ENCODE measurements at regions not wholly inside any gene's neighbourhood (a gene's known extent, or its start where the extent isn't known, plus 50 kb on each side); places are given as distances from the start of the nearest gene placed in this dataset.
"Not testable (repeated sequence)": the region's sequence is repeated elsewhere in the genome, so short reads cannot be mapped to it uniquely, and the experiment has no call there.

GRCh38 chr2:64797881-64798575, 144.3 kb upstream of the SERTAD2 start:
- peak; percentile 24 for DNase-seq

DNA sequence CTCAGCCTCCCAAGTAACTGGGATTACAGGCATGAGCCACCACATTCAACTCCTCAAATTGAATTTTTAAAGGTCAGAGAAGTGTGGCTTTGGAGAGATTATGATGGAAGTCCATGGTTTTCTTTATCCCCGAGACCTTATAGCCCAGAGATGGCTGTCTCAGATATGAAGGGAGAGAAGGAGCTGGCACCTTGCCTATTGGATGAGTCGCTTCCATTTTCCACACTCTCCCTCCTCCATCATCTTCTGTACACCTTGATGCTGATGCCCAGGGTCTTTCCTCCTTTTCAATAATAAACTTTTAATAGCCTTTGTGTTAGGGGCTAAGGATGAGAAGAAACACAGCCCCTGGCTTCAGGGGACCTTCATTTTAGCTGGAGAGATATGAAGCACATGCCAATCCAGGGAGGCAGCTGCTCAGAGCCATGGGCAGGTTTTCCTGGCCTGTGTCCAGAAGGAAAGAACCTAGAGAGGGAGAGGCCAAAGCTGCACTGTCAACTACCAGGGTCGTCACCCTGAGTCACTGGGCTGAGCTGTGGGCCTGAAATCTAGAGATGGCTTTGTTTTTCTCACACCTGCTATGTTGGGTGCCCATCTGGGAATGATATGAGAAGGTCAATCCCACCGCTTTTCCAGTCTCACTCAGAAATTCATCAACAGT, 146.0 kb upstream of the SERTAD2 start:
- DNase-seq = no peak

DNA sequence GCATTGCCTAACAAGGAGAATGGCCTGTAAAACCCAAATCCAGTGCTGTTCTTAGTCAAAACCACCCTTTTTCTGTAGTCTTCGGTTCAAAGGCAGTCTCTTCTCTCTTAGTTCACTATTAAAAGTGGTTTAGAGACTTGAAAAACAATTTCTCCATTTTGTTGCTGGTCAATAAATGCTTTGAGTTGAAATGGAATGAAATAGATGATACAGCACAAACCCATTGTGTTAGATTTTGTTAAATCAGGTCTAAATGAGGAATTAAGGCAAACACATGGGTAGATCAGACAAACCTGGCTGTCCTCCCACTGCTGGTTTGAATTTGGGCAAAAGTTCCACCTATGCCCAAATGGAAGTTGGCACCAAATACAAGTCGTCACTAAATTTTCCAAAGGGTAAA, 150.1 kb upstream of the SERTAD2 start:
- no peak for DNase-seq

GRCh38 chr2:64804651-64805050, 150.9 kb upstream of the SERTAD2 start:
- no peak for DNase-seq

- DNase-seq = no peak
These were observed 153.7 kb upstream of the SERTAD2 start for GRCh38 chr2:64807417-64807816.

GRCh38 chr2:64808092-64808491, 154.4 kb upstream of the SERTAD2 start:
- no peak for DNase-seq

GRCh38 chr2:64808754-64809153, 155.0 kb upstream of the SERTAD2 start:
- DNase-seq = no peak

DNA sequence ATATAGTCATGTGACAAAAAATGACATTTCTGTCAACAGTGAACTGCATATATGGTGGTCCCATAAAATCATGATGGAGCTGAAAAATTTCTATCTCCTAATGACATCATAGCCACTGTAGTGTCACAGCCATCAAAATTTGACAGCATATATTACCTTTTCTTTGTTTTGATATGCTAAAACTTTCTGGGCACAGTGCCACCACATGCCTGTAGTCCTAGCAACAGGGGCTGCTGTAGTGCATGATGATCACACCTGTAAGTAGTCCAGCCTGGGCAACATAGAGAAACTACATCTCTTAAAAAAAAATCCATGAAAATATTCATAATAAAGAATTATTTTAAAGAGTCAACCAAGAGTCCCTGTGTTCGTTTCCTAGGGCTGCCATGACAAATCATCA, 155.5 kb upstream of the SERTAD2 start:
- no peak for DNase-seq

GRCh38 chr2:64812285-64812684, 158.6 kb upstream of the SERTAD2 start:
- DNase-seq = no peak

GRCh38 chr2:64814007-64814406, 160.3 kb upstream of the SERTAD2 start:
- no peak for DNase-seq

- DNase-seq = not testable (repeated sequence)
These were observed 162.8 kb upstream of the SERTAD2 start for GRCh38 chr2:64816526-64816925.

DNA sequence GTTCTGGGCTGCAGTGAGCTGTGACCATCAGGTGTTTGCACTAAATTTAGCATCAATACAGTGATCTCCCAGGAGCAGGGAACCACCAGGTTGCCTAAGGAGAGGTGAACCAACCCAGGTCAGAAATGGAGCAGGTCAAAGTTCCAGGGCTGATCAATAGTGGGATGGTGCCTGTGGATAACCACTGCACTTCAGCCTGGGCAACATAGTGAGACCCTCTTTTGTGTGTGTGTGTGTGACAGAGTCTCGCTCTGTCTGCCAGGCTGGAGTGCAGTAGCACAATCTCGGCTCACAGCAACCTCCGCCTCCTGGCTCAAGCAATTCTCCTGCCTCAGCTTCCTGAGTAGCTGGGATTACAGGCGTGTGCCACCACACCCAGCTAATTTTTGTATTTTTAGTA, 163.7 kb upstream of the SERTAD2 start:
- DNase-seq = no peak

- no peak for DNase-seq
These were observed 164.9 kb upstream of the SERTAD2 start for GRCh38 chr2:64818664-64819060.

DNA sequence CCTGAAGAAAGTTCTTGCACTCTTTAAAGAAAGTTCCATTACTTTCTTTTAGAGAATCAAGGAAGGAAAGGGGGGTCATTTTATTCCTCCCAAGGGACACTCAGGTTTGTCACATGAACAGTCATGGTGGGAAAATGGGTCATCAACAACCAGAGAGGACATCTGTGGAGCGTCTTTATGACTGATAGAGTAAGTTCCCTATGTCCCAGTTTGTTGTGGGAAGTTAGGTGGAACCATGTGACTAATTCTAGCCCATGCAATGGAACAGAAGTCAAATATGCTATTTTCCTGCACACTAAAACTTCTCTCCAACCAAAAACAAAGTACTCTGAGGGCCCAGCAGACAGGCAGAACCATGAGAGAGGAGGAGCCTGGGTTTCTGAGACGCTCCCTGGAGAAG, 165.6 kb upstream of the SERTAD2 start:
- DNase-seq = no peak

GRCh38 chr2:64819774-64820688, 166.3 kb upstream of the SERTAD2 start:
- no peak for DNase-seq

- no peak for DNase-seq
These were observed 167.2 kb upstream of the SERTAD2 start for GRCh38 chr2:64820901-64821300.

- no peak for DNase-seq
These were observed 165.4 kb upstream of the SLC1A4 start for GRCh38 chr2:64823794-64824193.

DNA sequence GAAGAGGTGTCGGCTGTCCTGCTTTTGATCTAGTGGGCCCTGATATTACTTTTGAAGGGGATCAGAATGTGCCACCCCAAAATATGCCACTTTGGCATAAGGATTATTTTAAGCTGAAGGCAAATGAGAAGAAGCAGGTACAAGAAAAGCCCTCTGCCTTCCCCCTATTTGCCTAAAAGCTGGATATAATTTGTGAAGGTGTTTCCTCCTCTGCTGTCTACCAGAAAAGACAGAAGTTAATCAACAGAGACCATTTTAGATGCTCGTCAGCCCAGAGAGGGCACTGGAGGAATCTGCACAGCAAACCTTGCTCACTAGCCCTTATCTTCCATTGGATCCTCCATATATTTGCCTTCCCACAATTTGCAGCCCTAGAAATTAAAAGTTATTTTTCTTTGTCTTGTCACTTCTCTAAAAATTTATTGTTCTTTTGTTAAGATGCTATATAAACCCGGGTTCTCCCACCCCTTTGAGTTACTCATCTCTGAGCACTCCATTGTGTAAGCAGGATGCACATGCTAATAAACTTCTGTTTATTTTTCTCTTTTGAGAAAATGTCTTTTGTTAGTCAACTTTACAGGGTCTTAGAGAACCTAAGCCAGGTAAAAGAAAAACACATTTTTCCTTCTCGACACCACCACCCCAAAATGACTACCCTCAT, 163.2 kb upstream of the SLC1A4 start:
- no peak for DNase-seq

DNA sequence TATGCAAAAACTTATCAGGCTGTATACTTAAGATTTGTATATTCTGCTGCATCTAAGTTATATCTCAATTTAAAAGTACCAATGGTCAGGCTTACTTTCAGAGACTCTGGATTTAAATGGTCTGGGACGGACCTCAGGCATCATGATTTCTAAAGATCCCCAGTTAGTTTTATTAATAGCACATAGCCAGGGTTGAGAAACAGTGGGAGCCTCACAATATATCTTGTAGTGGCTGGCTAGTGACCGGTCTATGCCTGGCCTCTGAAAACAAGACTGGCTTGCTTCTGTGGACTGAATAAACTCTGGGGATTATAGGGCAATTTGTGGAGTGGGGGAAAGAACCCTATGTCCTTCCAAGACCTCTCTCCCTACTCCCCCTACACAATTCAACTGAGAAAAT, 162.5 kb upstream of the SLC1A4 start:
- no peak for DNase-seq

GRCh38 chr2:64828261-64828660, 160.9 kb upstream of the SLC1A4 start:
- no peak for DNase-seq

DNA sequence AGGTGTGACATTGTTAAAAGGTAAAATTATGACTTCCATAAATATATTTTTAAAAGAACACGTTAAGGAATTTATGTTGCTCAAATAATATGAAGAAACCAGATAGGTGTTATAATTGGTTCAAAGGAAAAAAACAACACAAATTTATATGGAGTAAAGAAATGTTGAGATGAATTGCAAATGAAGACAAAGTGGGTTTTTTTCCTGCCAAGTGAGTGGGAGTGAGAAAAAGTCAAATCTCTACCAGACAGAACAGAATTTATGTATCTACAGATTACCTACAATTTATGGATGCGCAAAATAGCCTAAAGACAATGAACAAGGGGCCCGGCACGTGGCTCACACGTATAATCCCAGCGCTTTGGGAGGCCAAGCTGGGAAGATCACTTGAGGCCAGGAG, 159.7 kb upstream of the SLC1A4 start:
- no peak for DNase-seq

DNA sequence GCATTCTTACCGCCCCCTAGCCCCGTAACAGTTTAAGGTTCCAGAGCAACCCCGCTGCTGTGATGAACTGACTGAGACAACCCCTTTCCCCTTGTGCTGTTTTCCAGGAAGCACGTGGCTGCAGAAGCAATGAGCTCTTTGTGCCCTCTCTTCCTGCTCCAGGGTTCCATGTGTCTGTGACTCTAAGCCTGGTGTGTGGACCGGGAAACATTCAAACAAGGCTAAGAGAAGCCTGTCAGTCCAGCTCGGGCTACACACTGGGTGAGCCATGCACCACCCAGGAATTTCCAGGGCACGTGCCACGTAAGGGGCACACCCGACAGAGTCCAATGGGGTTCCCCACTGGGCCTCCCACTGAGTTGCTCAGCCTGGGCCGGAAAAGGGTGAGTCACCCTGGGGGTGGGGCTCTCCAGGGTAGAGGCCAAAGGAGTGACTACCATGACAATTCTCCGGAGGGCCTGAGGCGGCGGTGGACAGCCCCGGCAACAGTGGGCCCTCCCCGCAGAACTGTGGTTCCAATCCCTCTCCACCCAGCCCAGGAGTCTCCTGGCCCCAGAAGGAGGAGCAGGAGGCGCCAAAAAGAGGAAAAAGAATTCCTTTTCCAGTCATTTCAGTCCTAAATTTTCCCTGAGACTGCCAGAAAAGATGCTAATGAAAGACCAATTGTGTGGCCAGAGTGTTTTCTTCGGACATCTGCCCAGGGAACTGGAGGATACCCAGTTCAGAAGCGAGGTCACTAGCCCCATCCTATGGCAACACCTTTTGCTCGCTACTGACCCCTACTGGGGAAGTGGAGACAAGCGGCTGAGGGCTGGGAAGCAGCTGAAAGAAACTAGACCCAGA, 157.8 kb upstream of the SLC1A4 start:
- peak; percentile 31 for DNase-seq

Data from NCI-H774 (cell line).